H1 (cell line): ENCODE measurements at regions not wholly inside any gene's neighbourhood (a gene's known extent, or its start where the extent isn't known, plus 50 kb on each side); places are given as distances from the start of the nearest gene placed in this dataset.

ENCODE experiments used
- CTCF ChIA-PET: fragments of 300-600 bp; sonication (Branson Sonifier 250); formaldehyde crosslinking; loops from one replicate; lab custom pipeline; 2021; ENCODE audit not compliant: partially characterized antibody; lab: Charles Lee
- POLR2A ChIA-PET: fragments of 300-600 bp; sonication (Branson Sonifier 250); formaldehyde crosslinking; loops from one replicate; lab custom pipeline; 2021; ENCODE audit warnings: inconsistent platforms; ENCODE audit not compliant: partially characterized antibody; lab: Charles Lee
- DNase-seq, 2 experiments: peaks; one replicate each; pipeline versions ENCODE4 v3.0.0 to v3.0.0-alpha.2; 2010 to 2022; ENCODE audit warnings: low spot score in 2 of 2, low read depth in 1 of 2, mixed read lengths in 1 of 2
- FAIRE-seq: peaks from 2 replicates; lab custom pipeline; 2011; peaks lifted over from hg19 to GRCh38; lab: Jason Lieb, UNC
- H2AFZ ChIP-seq: 2 replicates; pipeline ENCODE4 v1.8.1; 2012; ENCODE audit warnings: low read length, inconsistent platforms
- H2AK5ac ChIP-seq: 2 replicates; pipeline ENCODE4 v1.6.1; 2013; ENCODE audit warnings: low read depth, low read length
- H2BK120ac ChIP-seq: replicated peaks from 2 replicates; pipeline ENCODE3; 2013; ENCODE audit warnings: low read depth, low read length, inconsistent platforms
- H2BK12ac ChIP-seq: 2 replicates; pipeline ENCODE4 v1.6.1; 2013; ENCODE audit warnings: low read depth, low read length
- H2BK15ac ChIP-seq: 2 replicates; pipeline ENCODE4 v1.6.1; 2013; ENCODE audit warnings: low read length
- H2BK20ac ChIP-seq: 2 replicates; pipeline ENCODE4 v1.6.1; 2013; ENCODE audit warnings: low read length
- H2BK5ac ChIP-seq: 2 replicates; pipeline ENCODE4 v1.6.1; 2013; ENCODE audit warnings: low read depth, low read length
- H3K14ac ChIP-seq: 2 replicates; pipeline ENCODE4 v1.6.1; 2013; ENCODE audit warnings: inconsistent platforms; ENCODE audit not compliant: insufficient read length
- H3K18ac ChIP-seq: 2 replicates; pipeline ENCODE4 v1.6.1; 2013; ENCODE audit warnings: low read length; ENCODE audit errors: extremely low read depth
- H3K23ac ChIP-seq: 2 replicates; pipeline ENCODE4 v1.6.1; 2013; ENCODE audit warnings: inconsistent platforms; ENCODE audit not compliant: insufficient read length
- H3K23me2 ChIP-seq: 2 replicates; pipeline ENCODE4 v1.6.1; 2013; ENCODE audit warnings: low read depth, low read length
- H3K27ac ChIP-seq: 2 replicates; pipeline ENCODE4 v1.6.1; 2011; ENCODE audit warnings: low read depth, low read length, inconsistent platforms
- H3K27me3 ChIP-seq, 4 experiments: replicated peaks in 1 of 4; 1 replicate in 1 of 4; 2 replicates in 3 of 4; pipeline versions ENCODE4 v1.6.1 to v1.8.1; 2011 to 2013; ENCODE audit warnings: low read length in 3 of 4, mild to moderate bottlenecking in 3 of 4, inconsistent platforms in 2 of 4, mixed read lengths in 2 of 4, moderate library complexity in 1 of 4; ENCODE audit not compliant: control insufficient read depth in 3 of 4, insufficient read depth in 3 of 4; ENCODE audit errors: extremely low read depth in 1 of 4
- H3K36me3 ChIP-seq, 4 experiments: 2 replicates each; pipeline versions ENCODE4 v1.6.1 to v1.8.1; 2011 to 2013; ENCODE audit warnings: mild to moderate bottlenecking in 4 of 4, low read length in 3 of 4, moderate library complexity in 2 of 4, control low read depth in 1 of 4, inconsistent platforms in 1 of 4; ENCODE audit not compliant: insufficient read depth in 4 of 4, control insufficient read depth in 2 of 4
- H3K4ac ChIP-seq: replicated peaks from 2 replicates; pipeline ENCODE3; 2013; ENCODE audit warnings: low read length, low read depth, mixed read lengths, inconsistent platforms; ENCODE audit not compliant: insufficient read length
- H3K4me1 ChIP-seq, 4 experiments: replicated peaks in 1 of 4; 1 replicate in 1 of 4; 2 replicates in 3 of 4; pipeline versions ENCODE4 v1.6.1 to v1.8.1; 2011 to 2013; ENCODE audit warnings: low read length in 3 of 4, inconsistent platforms in 2 of 4, mixed read lengths in 1 of 4; ENCODE audit not compliant: insufficient read depth in 4 of 4, control insufficient read depth in 3 of 4
- H3K4me2 ChIP-seq, 2 experiments: 2 replicates each; pipeline versions ENCODE4 v1.6.1 to v1.8.1; 2011 to 2013; ENCODE audit warnings: low read depth in 2 of 2, low read length in 2 of 2, control low read depth in 1 of 2, inconsistent platforms in 1 of 2, mild to moderate bottlenecking in 1 of 2; ENCODE audit not compliant: insufficient read depth in 1 of 2
- H3K4me3 ChIP-seq, 4 experiments: fragments of 200-600, 300-600 bp in 1 of 4; sonication (generic), shearing (Covaris generic), sonication (Bioruptor Twin) in 1 of 4; 2 replicates each; pipeline versions ENCODE4 v1.5.1 to v1.8.1; 2011 to 2016; ENCODE audit warnings: low read length in 4 of 4, low read depth in 3 of 4, control low read depth in 2 of 4, inconsistent platforms in 2 of 4, mild to moderate bottlenecking in 2 of 4, mixed read lengths in 1 of 4, moderate library complexity in 1 of 4; ENCODE audit not compliant: insufficient read depth in 2 of 4; ENCODE audit errors: extremely low read depth in 1 of 4
- H3K56ac ChIP-seq: replicated peaks from 2 replicates; pipeline ENCODE3; 2013; ENCODE audit warnings: low read depth, mild to moderate bottlenecking, mixed read lengths, low read length, inconsistent platforms; ENCODE audit not compliant: insufficient read length
- H3K79me1 ChIP-seq: 2 replicates; pipeline ENCODE4 v1.6.1; 2013; ENCODE audit warnings: low read depth, low read length, control low read depth
- H3K79me2 ChIP-seq, 2 experiments: 2 replicates each; pipeline versions ENCODE4 v1.6.1 to v1.8.1; 2012 to 2013; ENCODE audit warnings: low read length in 2 of 2, mild to moderate bottlenecking in 2 of 2, inconsistent platforms in 1 of 2; ENCODE audit not compliant: insufficient read depth in 2 of 2, control insufficient read depth in 1 of 2
- H3K9ac ChIP-seq, 4 experiments: replicated peaks in 1 of 4; 1 replicate in 1 of 4; 2 replicates in 3 of 4; pipeline versions ENCODE4 v1.6.1 to v1.8.1; 2011 to 2013; ENCODE audit warnings: low read depth in 3 of 4, low read length in 3 of 4, control low read depth in 2 of 4, mild to moderate bottlenecking in 2 of 4, moderate library complexity in 2 of 4, inconsistent platforms in 1 of 4; ENCODE audit errors: extremely low read depth in 1 of 4
- H3K9me3 ChIP-seq, 2 experiments: 2 replicates each; pipeline versions ENCODE4 v1.6.1 to v1.8.1; 2012 to 2013; ENCODE audit warnings: mild to moderate bottlenecking in 2 of 2, moderate library complexity in 2 of 2, control low read depth in 1 of 2, inconsistent platforms in 1 of 2, low read depth in 1 of 2, low read length in 1 of 2, mixed read lengths in 1 of 2; ENCODE audit not compliant: insufficient read depth in 2 of 2
- H4K20me1 ChIP-seq, 2 experiments: replicated peaks in 1 of 2; 2 replicates each; pipeline versions ENCODE3 to v1.8.1; 2011 to 2013; ENCODE audit warnings: inconsistent platforms in 2 of 2, low read length in 2 of 2, mild to moderate bottlenecking in 1 of 2; ENCODE audit not compliant: insufficient read depth in 2 of 2, control insufficient read depth in 1 of 2
- H4K5ac ChIP-seq: 2 replicates; pipeline ENCODE4 v1.6.1; 2013; ENCODE audit warnings: low read length, low read depth, mixed read lengths, inconsistent platforms; ENCODE audit not compliant: insufficient read length
- H4K8ac ChIP-seq: 2 replicates; pipeline ENCODE4 v1.8.0; 2013; ENCODE audit warnings: mild to moderate bottlenecking, moderate library complexity, low read length, inconsistent platforms; ENCODE audit not compliant: insufficient read depth; ENCODE audit errors: extremely low read depth
- H4K91ac ChIP-seq: replicated peaks from 2 replicates; pipeline ENCODE3; 2013; ENCODE audit warnings: low read length, mixed read lengths, inconsistent platforms; ENCODE audit not compliant: insufficient read length
- BACH1 ChIP-seq: IDR thresholded peaks from 2 replicates; pipeline ENCODE4 v1.6.1; 2012; ENCODE audit warnings: low read length, improper control_type of control experiment
- CBX8 ChIP-seq: fragments of 300-800, 300-1000 bp; sonication (generic); IDR thresholded peaks from 2 replicates; pipeline ENCODE4 v1.7.1; 2016; ENCODE audit warnings: low read depth, low read length, borderline replicate concordance
- CEBPB ChIP-seq: IDR thresholded peaks from 2 replicates; pipeline ENCODE4 v1.6.1; 2012; ENCODE audit warnings: low read depth, low read length
- CHD1 ChIP-seq: IDR thresholded peaks from 2 replicates; pipeline ENCODE4 v1.6.1; 2012; ENCODE audit warnings: low read depth, low read length, improper control_type of control experiment
- CHD2 ChIP-seq: IDR thresholded peaks from 2 replicates; pipeline ENCODE4 v1.6.1; 2012; ENCODE audit warnings: low read length, improper control_type of control experiment
- CREB1 ChIP-seq: IDR thresholded peaks from 2 replicates; pipeline ENCODE4 v1.6.1; 2012; ENCODE audit warnings: inconsistent platforms
- HDAC6 ChIP-seq: IDR thresholded peaks from one replicate; pipeline ENCODE4 v1.7.1; 2012; ENCODE audit warnings: low read depth, mild to moderate bottlenecking, inconsistent platforms, low read length, moderate library complexity
- JUND ChIP-seq: IDR thresholded peaks from 2 replicates; pipeline ENCODE4 v1.6.1; 2011; ENCODE audit warnings: mild to moderate bottlenecking, improper control_type of control experiment, low read length
- MAFK ChIP-seq: IDR thresholded peaks from 2 replicates; pipeline ENCODE4 v1.6.1; 2012; ENCODE audit warnings: low read depth, mild to moderate bottlenecking, improper control_type of control experiment, low read length
- MAX ChIP-seq: IDR thresholded peaks from 2 replicates; pipeline ENCODE4 v1.6.1; 2012; ENCODE audit warnings: inconsistent platforms
- NRF1 ChIP-seq: IDR thresholded peaks from 2 replicates; pipeline ENCODE4 v1.6.1; 2011; ENCODE audit warnings: mild to moderate bottlenecking, low read depth, low read length, improper control_type of control experiment
- RFX5 ChIP-seq: IDR thresholded peaks from 2 replicates; pipeline ENCODE4 v1.6.1; 2011; ENCODE audit warnings: low read depth, low read length, improper control_type of control experiment, borderline replicate concordance
- RXRA ChIP-seq: IDR thresholded peaks from 2 replicates; pipeline ENCODE4 v1.6.1; 2011; ENCODE audit warnings: low read depth, mild to moderate bottlenecking, low read length, moderate library complexity; ENCODE audit not compliant: insufficient read depth
- TAF1 ChIP-seq: IDR thresholded peaks from 2 replicates; pipeline ENCODE4 v1.6.1; 2011; ENCODE audit warnings: mild to moderate bottlenecking, low read depth, low read length
- TCF12 ChIP-seq: IDR thresholded peaks from 2 replicates; pipeline ENCODE4 v1.6.1; 2011; ENCODE audit warnings: low read depth, mild to moderate bottlenecking, low read length
- USF2 ChIP-seq: IDR thresholded peaks from 2 replicates; pipeline ENCODE4 v1.6.1; 2011; ENCODE audit warnings: low read length, improper control_type of control experiment
- WGBS, 2 experiments: shearing (Covaris generic) in 1 of 2; methylation state at CpG; one replicate each; pipeline versions ENCODE4 v1.1.6 to v1.1.7; 2013 to 2015; ENCODE audit warnings: low lambda C conversion rate in 2 of 2, mixed read lengths in 2 of 2, inconsistent platforms in 1 of 2, low coverage in 1 of 2, missing lambda C conversion rate in 1 of 2; ENCODE audit not compliant: insufficient replicate concordance in 2 of 2, insufficient coverage in 1 of 2, insufficient read length in 1 of 2; ENCODE audit errors: extremely low coverage in 1 of 2, missing lambda C conversion rate in 1 of 2; 5-methylcytosine and 5-hydroxymethylcytosine counted together

GRCh38 chr19:28535352-28535775, 677.6 kb downstream of the UQCRFS1 start:
- no peaks in the 10 kb centered on the region for H3K4me1 ChIP-seq
- H3K9ac ChIP-seq: no peak overlapping the region
- no peak overlapping the region for H4K5ac ChIP-seq
- no peaks in the 10 kb centered on the region for H3K79me2 ChIP-seq
- H2BK20ac ChIP-seq: no peak overlapping the region
- H2AK5ac ChIP-seq: no peak overlapping the region
- no peak overlapping the region for H3K14ac ChIP-seq
- H3K4ac ChIP-seq: no peak overlapping the region
- no peak overlapping the region for H2AFZ ChIP-seq
- ChIA-PET CTCF (no interaction called here), POLR2A (no interaction called here)
- no peak overlapping the region for H3K27ac ChIP-seq
- H3K56ac ChIP-seq: no peak overlapping the region
- no peak overlapping the region for H2BK15ac ChIP-seq
- H3K36me3 ChIP-seq: no peaks in the 10 kb centered on the region
- no peaks in the 10 kb centered on the region for H3K23me2 ChIP-seq
- no peaks in the 10 kb centered on the region for H4K20me1 ChIP-seq
- H3K9me3 ChIP-seq: peaks cover 0 to 5% of the 10 kb centered on the region in 2 experiments; a peak in 1 of 4 replicates
- H2BK12ac ChIP-seq: no peak overlapping the region
- no peak overlapping the region for H2BK120ac ChIP-seq
- H2BK5ac ChIP-seq: no peak overlapping the region
- no peak overlapping the region for H3K4me2 ChIP-seq
- no peak for FAIRE-seq
- no peak overlapping the region for H3K18ac ChIP-seq
- H4K91ac ChIP-seq: no peak overlapping the region
- no peak for DNase-seq
- H4K8ac ChIP-seq: no peak overlapping the region
- H3K23ac ChIP-seq: no peak overlapping the region
- H3K79me1 ChIP-seq: no peaks in the 10 kb centered on the region
- WGBS, 2 experiments: 95% methylated on average over 1 of the region's 1 CpG; no CpG with 5 or more reads in 1 of the 2 experiments
- H3K27me3 ChIP-seq: no peaks in the 10 kb centered on the region
- no peak overlapping the region for H3K4me3 ChIP-seq
- no peak for TF ChIP-seq USF2
- TF ChIP-seq CBX8: no peak
- no peak for TF ChIP-seq RFX5
- no peak for TF ChIP-seq MAX
- TF ChIP-seq CHD1: no peak
- TF ChIP-seq JUND: no peak
- TF ChIP-seq NRF1: no peak
- TF ChIP-seq BACH1: no peak
- TF ChIP-seq RXRA: no peak
- TF ChIP-seq MAFK: no peak
- no peak for TF ChIP-seq TCF12
- TF ChIP-seq HDAC6: no peak
- no peak for TF ChIP-seq CHD2
- no peak for TF ChIP-seq TAF1
- no peak for TF ChIP-seq CEBPB
- TF ChIP-seq CREB1: no peak
